ENCODE measurements at regions not wholly inside any gene's neighbourhood (a gene's known extent, or its start where the extent isn't known, plus 50 kb on each side); places are given as distances from the start of the nearest gene placed in this dataset.

DNA sequence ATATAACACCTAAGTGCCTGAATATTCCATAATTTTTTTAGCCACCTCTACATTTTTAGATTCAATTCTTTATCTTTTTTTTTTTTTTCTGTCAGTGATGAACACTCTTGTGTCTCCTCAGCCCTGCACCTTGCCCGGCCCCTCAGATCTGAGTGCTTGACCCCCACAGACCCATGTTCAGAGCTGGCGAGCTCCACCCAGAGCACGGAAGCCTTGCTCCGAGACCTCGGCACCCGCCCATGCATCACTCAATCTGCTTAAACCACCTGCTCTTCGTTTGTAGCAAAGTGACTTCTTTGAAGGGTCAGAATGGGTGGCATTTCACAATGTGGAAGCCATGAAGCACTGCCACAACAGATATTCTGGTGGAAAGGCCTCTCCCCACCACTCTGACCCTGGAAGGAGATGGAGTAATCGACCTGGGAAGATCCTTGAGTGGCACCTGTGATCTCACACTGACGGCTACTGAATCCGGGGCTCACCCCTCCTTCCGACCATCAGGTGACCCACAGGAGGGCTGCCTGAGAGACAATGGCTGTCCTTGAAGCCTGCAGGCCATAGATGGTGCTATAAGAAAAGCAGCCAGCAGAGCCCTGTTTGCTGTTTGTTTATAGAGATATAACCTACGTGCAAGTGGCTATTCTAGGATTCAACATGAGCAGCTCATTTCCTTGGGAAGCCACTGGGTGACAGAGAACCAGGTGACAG lies 261.1 kb upstream of the IRX4 start:
- DNase-seq (ENCODE audit: low read depth in 4 of 4, low spot score in 2 of 4) = no peak

DNA sequence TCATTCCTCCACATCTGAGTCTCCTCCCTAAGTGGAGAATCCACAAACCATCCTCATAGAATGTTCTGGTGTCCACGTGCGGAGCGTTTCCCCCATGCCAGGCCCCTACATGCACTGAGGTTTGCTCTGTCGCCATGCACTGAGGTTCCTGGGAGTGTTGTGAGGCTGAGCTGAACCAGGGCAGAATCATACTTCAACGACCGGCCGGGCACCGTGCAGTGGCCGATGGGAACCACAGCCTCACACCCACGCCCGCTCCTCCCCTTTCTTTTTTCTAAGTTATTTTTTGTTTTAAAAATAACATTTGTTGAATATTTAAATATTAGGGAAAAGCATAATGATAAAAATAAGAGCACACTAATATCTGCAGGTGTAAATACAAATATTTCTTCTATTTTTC lies 260.4 kb upstream of the IRX4 start:
- no peak for DNase-seq (ENCODE audit: low read depth in 4 of 4, low spot score in 2 of 4)

DNA sequence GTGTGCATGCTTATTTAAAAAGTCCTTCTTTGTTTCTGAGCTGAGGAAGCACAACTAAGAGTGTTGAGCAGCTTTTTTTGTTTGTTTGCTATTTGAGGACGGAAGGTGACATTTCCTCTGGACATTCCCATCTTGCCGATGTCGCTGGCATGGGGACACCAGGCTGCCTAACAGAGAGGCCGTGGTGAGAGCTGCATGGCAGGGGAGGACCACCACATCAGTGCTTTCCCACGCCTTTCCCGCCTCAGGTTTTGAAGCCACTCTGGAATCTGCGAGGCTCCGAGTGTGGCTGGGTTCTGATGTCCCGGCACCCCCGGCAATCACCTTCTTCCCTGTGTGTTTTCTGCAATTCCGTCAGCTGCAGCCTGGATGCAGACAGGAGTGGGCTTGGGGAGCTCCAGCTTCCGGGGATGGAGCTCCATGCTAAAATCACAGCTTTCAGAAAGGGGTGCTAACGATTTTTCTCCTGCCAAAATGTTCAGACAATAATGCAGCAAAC lies 259.8 kb upstream of the IRX4 start:
- no peak for DNase-seq (ENCODE audit: low read depth in 4 of 4, low spot score in 2 of 4)

DNA sequence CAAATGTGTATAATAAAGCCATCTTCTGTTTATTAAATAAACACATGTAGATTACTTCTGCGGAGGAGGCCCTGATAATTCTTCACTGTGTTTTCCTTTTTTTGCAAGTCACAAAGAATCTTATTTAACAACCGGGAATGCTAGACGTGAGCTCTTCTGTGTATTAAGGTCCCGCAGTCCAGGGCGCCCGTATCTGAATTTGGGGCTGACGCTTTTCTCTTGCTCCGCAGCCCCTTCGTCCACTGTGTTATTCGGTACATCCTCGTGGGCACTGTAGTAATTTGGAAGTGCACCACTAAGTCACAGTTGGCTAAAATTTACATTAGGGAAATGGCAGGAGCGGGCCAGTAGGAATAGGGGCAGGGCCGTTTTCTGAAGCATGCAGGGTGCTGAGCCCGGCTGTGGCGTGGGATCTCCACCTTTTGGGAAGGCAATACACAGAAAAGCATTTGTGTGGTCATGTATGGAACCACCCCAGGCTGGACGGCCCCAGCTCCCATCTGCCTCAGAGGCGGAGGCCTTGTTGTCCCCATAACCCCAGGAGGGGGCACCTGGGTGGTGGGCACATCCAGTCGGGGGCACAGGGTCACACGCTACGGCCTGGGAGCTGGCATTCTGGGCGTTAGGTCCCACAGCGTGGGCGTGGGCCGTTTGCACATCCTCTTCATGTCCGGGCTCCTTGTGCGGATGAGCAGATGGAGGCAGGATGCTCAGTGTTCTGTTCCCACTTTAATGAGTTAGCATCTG lies 258.7 kb upstream of the IRX4 start:
- DNase-seq (ENCODE audit: low read depth in 4 of 4, low spot score in 2 of 4) = no peak

DNA sequence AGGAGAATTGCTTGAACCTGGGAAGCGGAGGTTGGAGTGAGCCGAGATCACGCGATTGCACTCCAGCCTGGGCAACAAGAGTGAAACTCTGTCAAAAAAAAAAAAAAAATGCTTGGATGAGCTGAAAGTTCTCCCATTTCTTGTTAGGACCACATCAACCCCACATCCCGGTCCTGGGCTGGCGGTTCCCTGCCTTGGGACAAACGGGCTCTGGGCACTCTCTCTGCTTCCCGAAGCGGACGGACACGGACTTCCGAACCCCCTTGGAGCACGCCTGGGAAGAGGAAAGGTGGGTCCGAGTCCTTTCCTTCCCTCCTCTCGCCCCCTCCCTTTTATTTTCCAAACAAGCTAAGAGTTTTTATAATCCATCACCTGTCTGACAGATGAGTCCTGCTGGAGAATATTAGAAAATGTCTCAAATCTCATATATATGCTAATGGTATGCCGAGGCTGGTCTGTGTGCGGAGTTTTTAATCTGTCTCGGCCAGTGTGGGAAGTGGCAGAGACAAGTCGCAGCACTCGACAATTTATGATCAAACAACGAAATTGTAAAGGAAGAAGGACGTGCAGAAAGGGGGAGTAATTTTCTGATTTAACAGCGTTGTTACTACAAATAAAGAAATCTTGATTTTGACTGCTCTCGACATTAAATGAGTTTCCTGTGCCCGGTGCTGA lies 257.9 kb upstream of the IRX4 start:
- no peak for DNase-seq (ENCODE audit: low read depth in 4 of 4, low spot score in 2 of 4)

DNA sequence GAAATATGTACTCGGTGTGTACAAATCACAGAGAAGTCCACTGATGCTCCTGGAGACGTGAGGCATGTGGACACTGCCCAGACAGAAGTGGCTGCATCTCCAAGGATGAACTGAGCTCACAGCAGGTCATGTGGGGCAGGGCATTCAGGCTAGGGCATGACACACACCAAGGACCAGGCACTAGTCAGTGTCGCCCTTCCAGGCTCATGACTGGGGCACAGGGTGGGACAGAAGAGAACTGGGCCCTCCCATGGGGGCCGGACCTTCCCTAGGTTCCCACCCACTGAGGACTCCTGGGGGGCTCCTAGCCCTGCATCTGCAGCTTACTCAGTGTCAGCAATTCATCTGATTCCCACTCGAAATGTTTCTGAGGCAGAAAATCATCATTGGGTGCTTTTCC lies 256.8 kb upstream of the IRX4 start:
- DNase-seq (ENCODE audit: low read depth in 4 of 4, low spot score in 2 of 4) = no peak

DNA sequence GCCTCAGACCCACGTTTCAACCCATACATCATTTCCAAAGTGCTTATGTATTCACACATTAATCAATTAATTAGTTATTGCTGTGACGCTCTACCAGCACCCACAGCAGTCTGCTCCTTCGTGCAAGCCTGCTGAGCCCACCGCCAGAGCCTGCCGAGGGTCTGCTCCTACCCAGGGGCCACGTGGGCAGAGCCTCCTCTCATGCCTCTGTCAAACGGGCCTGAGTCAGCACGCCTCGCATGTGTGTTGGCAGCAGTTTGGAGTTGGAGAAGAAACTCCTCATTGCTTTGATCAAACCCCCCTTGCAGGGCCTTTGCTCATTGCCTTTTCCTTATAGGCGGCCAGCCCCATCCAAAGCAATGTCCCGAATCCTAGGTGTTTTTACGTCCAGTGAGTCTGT lies 256.2 kb upstream of the IRX4 start:
- no peak for DNase-seq (ENCODE audit: low read depth in 4 of 4, low spot score in 2 of 4)

DNA sequence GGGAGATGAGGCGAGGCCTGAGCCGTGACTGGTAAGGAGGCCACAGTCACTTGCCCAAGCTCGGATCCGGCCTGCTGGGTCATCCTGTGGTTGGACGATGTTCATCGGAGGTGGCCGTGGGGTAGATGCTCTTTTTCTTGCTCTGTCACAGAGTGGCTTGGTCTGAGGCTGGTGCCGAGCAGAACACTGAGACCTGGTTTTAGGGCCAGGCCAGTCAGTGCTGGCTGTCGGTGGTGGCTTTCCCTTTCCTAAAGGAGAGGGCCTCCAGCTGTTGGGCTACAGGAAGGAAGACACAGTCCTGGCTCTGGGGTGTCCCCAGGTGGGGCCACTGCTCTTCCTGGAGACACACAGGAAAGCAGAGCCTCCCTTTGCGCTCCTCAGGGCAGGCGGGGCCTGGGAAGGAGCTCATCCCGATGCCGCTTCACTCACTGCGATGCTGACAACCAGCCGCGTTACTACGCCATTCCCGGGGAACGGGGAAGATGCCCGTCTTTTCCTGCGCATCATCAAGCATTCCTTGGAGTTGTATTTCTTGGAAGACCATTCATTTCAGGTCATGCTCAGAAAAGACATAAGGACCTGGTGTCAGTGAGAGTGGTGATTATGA lies 254.8 kb upstream of the IRX4 start:
- DNase-seq (ENCODE audit: low read depth in 4 of 4, low spot score in 2 of 4) = no peak

DNA sequence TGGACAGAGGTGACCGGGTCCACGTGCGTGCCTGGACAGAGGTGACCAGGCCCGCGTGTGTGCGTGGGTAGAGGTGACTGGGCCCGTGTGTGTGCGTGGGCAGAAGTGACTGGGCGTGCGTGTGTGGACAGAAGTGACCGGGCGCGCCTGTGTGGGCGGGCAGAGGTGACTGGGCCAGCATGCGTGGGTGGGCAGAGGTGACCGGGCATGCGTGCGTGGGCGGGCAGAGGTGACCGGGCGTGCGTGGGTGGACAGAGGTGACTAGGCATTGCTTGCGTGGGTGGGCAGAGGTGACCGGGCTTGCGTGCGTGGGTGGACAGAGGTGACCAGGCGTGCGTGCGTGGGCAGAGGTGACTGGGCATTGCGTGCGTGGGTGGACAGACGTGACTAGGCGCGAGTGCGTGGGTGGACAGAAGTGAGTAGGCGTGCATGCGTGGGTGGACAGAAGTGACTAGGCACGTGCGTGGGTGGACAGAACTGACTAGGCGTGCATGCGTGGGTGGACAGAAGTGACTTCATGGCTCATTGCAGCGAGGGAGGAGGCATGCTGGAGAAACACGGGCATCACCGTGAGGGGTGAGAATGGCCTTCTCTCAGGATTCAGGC lies 254.1 kb upstream of the IRX4 start:
- no peak for DNase-seq (ENCODE audit: low read depth in 4 of 4, low spot score in 2 of 4)

DNA sequence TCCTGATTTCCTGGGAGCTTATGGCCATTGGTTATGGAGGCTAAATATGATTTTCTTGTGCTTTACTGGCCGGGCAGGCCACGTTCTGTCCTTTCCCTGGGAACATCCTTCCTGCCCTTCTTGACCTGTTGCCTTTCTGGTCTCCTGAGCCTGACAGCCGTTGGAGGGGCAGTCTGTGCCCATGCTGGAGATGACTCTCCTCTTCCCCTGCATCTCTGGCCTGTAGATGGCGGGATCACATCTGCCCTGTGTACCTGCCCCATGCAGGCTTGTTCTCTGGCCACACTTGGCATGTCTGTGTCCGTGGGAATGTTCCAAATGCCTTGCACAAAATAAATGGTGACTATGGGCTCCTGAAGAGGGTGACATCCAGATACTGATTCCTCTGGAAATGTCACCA lies 253.1 kb upstream of the IRX4 start:
- no peak for DNase-seq (ENCODE audit: low read depth in 4 of 4, low spot score in 2 of 4)

DNA sequence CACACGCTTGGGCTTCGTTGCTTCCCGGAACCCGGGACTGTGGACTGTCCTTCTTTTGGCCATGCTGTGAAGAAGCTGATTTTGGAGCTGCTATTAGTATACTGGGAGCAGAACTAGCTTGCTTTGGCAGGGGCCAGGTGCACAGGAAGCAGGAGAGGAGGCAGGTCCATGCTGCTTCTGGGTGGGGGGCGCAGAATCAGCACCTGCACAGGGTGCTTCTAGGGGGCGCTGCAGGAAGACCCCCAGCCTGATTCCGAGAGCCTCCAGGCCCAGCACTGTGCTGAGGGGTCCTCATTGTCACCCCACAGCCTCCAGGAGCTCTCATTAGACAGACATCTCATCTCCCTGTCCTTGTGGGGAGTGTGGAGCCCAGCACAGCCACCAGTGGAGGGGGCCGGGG lies 252.6 kb upstream of the IRX4 start:
- DNase-seq (ENCODE audit: low read depth in 4 of 4, low spot score in 2 of 4) = no peak

DNA sequence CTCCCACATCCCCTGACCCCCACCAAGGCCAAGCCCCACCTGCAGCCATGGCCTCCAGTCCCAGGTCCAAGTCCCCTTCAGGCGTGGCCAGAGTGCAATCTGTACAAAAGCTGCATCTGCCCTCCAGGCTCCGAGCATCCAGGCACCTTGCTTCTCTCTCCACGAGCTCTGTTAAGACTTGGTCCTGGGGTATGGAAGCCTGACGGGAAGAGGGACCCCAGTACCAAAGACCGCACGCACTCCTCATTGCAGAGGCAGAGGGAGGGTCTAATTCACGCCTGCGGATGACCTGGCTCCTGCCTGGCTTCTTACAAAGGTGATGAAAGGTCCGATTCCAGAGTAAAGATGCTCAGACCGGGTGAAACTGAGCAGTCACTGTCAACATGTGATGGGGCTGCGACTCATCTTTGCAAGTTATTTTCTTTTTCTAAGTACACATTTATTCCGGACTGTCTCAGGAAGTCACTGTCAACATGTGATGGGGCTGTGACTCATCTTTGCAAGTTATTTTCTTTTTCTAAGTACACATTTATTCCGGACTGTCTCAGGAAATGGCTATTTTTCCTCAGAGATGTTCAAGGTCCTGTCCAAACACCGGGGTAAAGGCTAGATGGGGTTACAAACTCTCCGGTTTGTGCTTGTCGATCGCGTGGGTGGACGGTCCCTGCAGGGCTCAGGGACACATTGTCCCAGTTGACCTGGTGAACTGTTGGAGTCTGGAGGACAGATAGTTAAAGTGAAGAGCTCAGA lies 252.0 kb upstream of the IRX4 start:
- no peak for DNase-seq (ENCODE audit: low read depth in 4 of 4, low spot score in 2 of 4)

DNA sequence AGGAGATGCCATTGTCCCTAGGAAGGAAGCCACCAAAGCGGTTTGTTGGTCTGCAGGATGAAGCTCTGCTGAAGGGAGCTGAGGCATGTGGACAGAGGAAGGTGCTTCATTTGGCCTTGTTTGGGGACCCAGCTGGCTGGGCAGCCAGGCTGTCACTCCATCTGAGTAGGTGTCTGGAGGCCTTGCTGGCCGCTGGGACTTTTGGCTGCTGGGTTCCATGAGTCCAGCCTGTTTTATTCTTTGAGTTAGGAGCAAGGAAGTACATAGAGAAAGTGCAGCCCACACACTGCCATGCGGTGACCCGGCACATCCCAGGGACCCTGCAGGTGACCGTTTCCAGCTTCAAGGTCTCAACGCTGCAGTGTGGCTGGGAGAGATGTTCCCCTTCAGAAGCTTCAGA lies 251.2 kb upstream of the IRX4 start:
- no peak for DNase-seq (ENCODE audit: low read depth in 4 of 4, low spot score in 2 of 4)

DNA sequence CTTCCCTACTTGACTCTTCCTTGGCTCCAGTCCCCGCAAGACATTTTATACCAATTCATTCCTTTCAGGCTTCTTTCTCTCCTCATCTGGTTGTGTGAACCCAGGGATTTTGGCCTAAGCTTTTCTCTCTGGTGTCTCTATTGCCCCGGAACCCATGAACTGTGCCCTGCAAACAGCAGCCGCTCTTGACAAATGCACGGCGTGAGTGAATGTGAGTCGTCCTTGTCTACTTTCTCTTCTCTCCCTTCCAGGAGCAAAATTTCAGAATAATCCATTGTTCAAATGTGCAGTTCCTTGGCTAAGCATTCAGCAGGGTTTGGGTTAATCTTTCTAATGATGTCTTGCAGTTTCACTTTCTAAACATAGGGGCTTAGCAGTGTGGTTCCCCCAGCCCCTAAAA lies 250.4 kb upstream of the IRX4 start:
- DNase-seq (ENCODE audit: low read depth in 4 of 4, low spot score in 2 of 4) = no peak

DNA sequence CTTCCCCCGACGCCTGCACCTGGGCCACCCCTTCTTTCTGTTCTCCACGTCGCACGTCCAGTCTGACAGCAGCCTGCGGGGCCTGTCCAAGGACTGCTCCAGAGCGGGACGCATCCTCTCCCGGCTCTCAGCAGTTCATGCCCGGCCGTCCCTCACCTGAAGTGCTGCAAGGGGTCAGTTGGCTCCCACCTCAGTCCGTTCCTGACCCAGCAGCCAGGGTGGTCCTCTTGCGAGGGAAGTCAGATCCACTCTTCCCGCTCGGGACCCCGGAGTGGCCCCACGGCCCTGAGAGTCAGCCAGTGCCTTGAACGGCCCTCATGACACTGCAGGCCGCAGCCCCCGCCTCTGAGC lies 249.7 kb upstream of the IRX4 start:
- no peak for DNase-seq (ENCODE audit: low read depth in 4 of 4, low spot score in 2 of 4)

DNA sequence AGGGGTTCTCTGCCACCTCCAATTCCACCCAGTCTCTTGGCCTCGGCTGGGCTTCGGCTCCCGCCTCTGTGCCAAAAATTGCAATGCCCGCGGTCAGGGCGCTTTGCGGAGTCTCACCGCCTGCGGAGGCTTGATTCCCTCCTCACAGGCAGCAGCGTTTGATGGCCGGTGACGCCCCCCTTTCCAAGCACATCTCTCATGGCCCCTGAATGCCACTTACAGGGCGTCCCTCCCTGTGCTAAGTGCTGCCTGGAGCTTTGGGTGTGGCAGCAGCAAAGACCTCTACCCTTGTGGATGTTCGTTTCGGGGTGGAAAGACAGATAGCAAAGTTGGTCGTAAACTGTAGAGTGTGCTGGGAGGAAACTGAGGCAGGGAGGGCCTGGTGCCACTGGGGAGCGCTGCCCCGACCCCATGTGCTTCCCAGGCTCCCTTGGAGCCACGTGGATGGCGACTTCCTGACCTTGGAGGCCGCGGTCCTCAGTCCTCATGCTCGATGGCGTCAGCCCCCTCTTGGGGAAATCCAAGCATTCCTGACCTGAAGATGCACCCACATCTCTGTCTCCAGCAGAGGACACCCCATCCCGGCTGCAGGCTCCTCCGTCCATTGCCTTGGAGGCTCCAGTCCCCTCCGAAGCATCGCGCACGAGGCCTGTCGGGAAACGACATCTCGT lies 249.2 kb upstream of the IRX4 start:
- DNase-seq (ENCODE audit: low read depth in 4 of 4, low spot score in 2 of 4) = no peak

DNA sequence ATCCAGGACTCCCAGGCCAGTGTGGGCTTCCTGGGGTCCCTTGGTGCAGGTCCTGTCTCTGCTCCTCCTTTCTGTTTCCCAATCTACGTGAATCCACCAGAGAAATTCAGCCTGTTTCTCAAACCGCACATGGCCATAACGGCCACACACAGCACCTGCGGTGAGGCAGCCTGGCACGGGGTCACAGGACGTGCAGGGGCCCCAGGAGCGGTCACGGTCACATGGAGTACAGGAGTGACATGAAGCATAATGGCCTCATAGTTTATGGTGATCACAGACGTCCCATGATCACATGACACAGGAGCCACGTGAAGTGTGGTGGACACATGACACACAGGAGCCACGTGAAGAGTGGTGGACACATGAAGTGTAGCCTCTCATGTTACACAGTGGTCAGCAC lies 248.5 kb upstream of the IRX4 start:
- no peak for DNase-seq (ENCODE audit: low read depth in 4 of 4, low spot score in 2 of 4)

DNA sequence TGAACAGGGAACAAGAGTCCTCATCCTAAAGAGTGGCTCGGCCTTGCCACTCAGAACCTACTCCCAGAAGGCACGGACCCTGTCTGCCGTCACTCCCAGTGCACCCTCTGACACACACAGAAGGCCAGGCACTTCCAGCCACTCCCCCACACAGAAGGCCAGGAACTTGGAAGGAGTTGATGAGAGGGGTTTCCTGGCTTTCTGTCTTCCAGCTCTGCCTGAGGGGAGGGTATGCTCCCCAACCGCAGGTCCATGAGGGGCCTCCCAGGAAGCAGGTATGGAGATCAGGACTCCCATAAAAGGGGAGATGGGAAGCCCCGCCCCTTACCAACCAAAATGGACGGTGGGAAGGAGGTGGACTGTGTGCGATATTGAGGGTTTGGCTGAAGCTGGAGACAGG lies 247.6 kb upstream of the IRX4 start:
- no peak for DNase-seq (ENCODE audit: low read depth in 4 of 4, low spot score in 2 of 4)

DNA sequence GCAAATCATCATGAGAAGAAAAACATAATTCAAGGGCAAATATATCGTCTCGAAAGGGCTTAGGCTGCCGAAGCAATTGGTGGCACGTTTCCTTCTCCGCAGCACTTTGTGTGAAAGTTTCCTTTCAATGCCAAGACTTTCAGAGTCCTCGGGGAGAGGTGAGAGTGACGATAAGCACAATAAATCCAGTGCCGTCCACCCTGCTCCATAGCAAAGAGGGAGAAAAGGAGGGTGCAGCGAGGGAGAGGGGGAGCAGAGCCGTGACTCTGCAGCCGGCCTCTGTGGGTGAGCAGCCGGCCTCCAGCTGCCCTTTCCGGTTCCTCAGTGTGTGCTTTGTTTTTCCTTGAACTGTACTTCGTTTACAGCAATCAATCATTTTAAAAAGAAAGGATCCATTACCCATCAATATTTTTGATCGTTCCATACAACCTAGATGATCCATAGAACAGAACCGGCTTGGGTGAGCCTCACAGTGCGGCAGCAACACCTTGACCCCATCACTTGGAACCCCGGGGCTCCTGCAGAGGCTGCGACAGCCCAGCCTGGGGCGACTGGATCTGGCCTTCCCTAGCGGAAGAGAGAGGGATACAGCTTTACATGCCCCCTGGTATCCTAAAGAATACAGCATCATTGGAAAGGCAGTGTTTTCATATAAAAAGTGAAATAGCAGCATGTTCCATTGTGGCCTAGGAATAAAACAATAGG lies 247.0 kb upstream of the IRX4 start:
- no peak for DNase-seq (ENCODE audit: low read depth in 4 of 4, low spot score in 2 of 4)

Measured in left renal cortex interstitium (tissue), 4 donors.